GM21447 (cell line): ENCODE measurements at regions not wholly inside any gene's neighbourhood (a gene's known extent, or its start where the extent isn't known, plus 50 kb on each side); places are given as distances from the start of the nearest gene placed in this dataset.
"Not testable (repeated sequence)": the region's sequence is repeated elsewhere in the genome, so short reads cannot be mapped to it uniquely, and the experiment has no call there.

Experiments used
- ATAC-seq: cut with Tn5 transposase; IDR thresholded peaks from one replicate; pipeline ENCODE4 v1.9.1; 2021; ENCODE audit not compliant: unreplicated experiment

DNA sequence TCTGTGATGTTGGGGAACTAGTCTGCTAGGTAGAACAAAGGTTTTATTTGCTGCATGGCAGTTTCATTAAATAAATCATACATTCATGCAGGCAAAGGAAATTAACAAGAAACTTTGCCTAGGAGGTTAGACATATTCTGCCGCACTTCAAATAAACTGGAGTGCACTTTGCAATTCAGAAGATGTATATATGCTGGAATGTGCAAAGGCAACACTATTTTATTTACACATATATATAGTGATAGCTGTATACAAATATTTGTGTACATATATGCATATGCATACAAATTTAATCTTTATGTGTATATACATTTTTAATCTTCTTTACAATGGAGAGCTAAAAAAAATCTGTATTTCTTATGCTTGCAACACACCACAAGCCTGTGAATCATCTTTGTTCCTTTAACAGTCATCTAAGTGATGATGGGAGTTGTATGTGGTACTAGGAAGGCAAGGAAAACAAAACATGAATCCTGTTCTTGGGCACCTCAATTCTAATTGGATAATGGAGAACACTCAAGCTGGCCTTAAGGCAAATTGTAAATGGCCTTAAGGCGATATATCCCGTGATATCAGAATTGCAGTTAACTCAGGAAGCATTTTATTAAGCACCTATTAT, 605.8 kb upstream of the CAMK1G start:
- no peak for ATAC-seq

GRCh38 chr1:208979776-208980175, 603.7 kb upstream of the CAMK1G start:
- ATAC-seq: no peak

DNA sequence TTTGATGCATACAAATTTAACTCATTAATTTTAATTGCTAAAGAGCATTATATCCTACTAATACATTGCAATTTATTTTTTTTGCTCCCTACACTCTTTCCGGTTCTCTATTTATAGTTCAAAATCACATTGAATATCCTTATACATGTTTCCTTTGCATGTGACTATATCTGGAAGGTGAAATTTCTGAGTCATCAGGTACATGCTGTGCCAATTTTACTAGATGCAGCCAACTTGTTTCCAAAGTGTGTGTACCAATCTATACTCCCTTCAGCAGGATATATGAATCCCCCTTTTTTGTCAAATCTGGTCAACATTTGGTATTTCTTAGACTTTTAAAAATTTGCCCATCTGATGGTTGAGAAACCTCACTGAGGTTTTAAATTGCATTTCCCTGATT, 602.9 kb upstream of the CAMK1G start:
- ATAC-seq: no peak

GRCh38 chr1:208985231-208985630, 598.3 kb upstream of the CAMK1G start:
- ATAC-seq: no peak

- ATAC-seq: peak; percentile 99
Observed at GRCh38 chr1:208988811-208989222, 594.7 kb upstream of the CAMK1G start.

GRCh38 chr1:208990456-208990855, 593.1 kb upstream of the CAMK1G start:
- ATAC-seq: no peak

DNA sequence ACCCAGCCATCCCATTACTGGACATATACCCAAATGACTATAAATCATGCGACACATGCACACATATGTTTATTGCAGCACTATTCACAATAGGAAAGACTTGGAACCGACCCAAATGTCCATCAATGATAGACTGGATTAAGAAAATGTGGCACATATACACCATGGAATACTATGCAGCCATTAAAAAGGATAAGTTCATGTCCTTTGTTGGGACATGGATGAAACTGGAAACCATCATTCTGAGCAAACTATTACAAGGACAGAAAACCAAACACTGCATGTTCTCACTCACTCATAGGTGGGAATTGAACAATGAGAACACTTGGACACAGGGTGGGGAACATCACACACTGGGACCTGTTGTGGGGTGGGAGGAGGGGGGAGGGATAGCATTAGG, 586.5 kb upstream of the CAMK1G start:
- not testable (repeated sequence) for ATAC-seq

- no peak for ATAC-seq
Observed at GRCh38 chr1:208997726-208998312, 585.7 kb upstream of the CAMK1G start.

GRCh38 chr1:209008586-209008985, 574.9 kb upstream of the CAMK1G start:
- ATAC-seq: no peak

GRCh38 chr1:209010475-209011230, 572.9 kb upstream of the CAMK1G start:
- ATAC-seq: no peak

GRCh38 chr1:209012443-209013196, 570.9 kb upstream of the CAMK1G start:
- no peak for ATAC-seq

GRCh38 chr1:209015092-209015491, 568.4 kb upstream of the CAMK1G start:
- ATAC-seq: no peak

DNA sequence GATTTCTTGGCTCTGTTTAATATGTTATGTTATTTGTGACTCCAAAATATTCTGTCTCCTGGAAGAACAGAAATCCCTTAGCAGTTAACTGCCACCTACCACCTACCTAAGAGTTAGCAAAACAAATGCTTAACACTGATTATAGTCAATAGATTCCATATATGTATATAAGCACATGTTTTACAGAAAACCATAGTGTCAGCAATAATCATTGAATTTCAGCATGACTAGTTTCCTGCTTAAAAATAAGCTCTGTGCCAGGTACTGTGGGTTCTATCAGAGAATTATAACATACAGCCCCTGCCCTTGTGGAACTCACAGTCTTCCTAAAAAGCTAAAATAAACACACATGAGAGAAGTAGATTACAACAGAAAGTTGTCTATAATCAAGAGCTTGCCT, 561.9 kb upstream of the CAMK1G start:
- no peak for ATAC-seq

DNA sequence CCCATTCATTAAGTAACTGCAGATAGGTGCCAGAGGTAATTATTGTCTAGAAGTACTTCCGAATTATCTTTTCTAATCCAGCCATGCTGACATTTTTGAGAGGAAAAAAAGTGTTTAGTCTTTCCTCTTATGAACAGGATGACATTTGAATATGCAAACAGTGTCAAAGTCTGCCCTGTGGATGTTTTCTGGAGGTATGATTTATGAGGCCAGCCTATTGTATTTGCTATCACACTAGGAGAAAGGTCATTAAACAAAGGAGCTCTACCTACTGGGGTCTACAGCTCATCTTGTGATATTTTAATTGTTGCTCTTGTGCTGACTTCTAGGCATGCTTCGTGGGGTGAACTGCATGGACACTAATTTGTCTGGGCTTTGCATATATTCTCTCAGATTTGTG, 559.7 kb upstream of the CAMK1G start:
- no peak for ATAC-seq

DNA sequence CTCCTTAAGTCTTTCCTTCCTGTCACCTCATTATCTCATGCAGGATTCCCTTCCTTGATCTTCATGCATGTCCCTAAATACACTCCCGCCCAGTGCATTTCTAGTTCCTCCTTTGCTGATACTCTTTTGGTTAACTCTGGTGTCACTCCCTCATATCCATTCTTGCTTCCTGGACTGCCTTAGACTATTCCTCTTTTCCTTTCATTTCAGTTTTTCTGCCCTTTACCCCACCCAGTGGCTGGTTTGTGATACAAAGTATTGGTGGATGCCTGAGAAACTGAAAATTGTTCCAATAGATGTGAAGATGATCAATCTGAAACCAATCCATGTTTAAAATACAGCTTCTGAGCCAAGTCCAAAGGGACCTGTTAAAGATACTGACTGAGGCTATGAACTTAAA, 553.8 kb upstream of the CAMK1G start:
- ATAC-seq: no peak

DNA sequence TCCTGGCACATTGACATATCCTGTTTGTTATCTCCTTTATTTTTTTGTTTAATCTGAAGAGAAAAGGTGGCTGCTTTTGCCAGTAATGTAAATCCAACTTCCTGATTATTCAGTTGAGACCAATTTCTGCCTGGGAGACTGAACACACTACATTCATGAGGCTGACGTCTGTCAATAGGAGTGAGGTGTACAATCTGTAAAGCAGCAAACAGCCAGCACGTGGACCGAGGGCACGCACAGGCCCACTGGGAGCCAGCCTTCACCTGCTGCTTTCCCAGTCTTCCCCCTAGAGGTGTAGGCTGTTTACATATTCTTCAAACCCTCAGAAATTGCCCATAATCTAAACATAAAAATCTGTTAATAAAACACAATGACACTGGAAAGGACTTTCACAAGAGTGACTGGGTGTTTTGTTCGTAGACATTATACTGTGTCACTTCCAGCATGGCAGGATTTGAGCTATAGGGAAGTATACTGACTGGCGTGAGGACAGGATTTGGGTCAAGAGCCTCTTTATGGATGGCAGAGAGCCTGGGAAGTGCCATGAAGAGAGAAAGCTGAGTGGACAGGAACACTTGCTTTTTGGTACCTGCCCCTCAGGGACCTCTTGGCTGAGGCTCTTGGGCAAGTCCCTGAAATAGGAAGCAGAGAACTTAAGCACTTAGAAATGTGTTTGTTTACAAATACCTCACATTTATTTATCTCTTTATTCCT, 552.9 kb upstream of the CAMK1G start:
- ATAC-seq: no peak

GRCh38 chr1:209037064-209037463, 546.5 kb upstream of the CAMK1G start:
- ATAC-seq: no peak

DNA sequence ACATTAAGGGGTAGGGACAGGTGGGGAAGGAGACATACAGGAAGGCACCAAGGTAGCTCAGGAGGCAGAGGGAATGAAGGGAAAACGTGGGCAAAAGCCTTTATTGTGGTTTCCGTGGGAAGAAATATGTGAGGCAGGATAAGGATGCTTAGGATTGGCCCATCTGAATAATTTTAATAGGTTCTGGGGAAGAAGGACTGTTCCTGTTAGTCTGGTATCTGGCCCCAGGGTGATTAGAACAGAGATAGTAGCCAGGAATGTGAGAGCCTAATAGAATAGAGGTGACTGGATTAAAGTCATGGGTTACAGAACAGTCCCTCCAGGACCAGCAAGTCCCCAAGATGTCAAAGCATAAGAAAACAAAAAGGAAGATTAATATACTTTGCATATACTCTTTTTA, 545.2 kb upstream of the CAMK1G start:
- ATAC-seq: no peak

DNA sequence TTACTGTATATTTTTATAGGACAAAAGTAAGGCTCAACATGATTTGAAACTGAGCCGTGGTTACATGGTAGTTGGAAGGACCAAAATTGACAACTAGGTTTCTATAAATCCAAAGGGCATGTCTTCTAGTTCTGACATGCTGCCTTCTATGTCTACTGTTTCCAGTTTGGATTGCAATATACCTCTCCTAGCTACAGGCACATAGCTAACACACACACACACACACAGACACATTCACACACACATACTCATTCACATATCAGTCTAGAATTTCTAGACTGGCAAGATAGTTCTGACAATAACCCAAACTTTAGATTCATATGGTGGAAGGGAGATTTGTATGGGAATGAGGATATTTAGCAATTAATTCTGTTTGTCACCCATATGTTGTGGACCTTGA, 544.8 kb upstream of the CAMK1G start:
- ATAC-seq: no peak

GRCh38 chr1:209040351-209040750, 543.2 kb upstream of the CAMK1G start:
- ATAC-seq: no peak

- ATAC-seq: no peak
Observed at GRCh38 chr1:209041927-209042326, 541.6 kb upstream of the CAMK1G start.
